ENCODE measurements at regions not wholly inside any gene's neighbourhood (a gene's known extent, or its start where the extent isn't known, plus 50 kb on each side); places are given as distances from the start of the nearest gene placed in this dataset.

- TF ChIP-seq CTCF (conservative IDR thresholded peaks at IDR 0.05; ENCODE audit: low read depth, low read length) = no peak
- no peaks in the 10 kb centered on the region for H3K36me3 ChIP-seq (ENCODE audit: insufficient read depth)
- no peak overlapping the region for H3K27ac ChIP-seq
- H2AFZ ChIP-seq (ENCODE audit: low read depth) = no peak overlapping the region
- H3K79me2 ChIP-seq (ENCODE audit: insufficient read depth, low read depth) = no peaks in the 10 kb centered on the region
- H3K4me2 ChIP-seq = no peak overlapping the region
- no peaks in the 10 kb centered on the region for H4K20me1 ChIP-seq (ENCODE audit: insufficient read depth)
- H3K4me3 ChIP-seq (IDR thresholded peaks at IDR 0.05; ENCODE audit: insufficient read depth, low read depth, low read length) = no peak overlapping the region
- no peaks in the 10 kb centered on the region for H3K4me1 ChIP-seq (ENCODE audit: low read depth, poor library complexity, severe bottlenecking)
- no peaks in the 10 kb centered on the region for H3K27me3 ChIP-seq (ENCODE audit: insufficient read depth, low read depth)
- H3K9ac ChIP-seq = no peak overlapping the region
Measured at GRCh38 chr6:21506126-21506525, 87.4 kb upstream of the SOX4 start.

- no peak for TF ChIP-seq CTCF (conservative IDR thresholded peaks at IDR 0.05; ENCODE audit: low read depth, low read length)
- no peak overlapping the region for H3K4me3 ChIP-seq (IDR thresholded peaks at IDR 0.05; ENCODE audit: insufficient read depth, low read depth, low read length)
- H3K4me2 ChIP-seq = no peak overlapping the region
- H3K36me3 ChIP-seq (ENCODE audit: insufficient read depth) = no peaks in the 10 kb centered on the region
- no peak overlapping the region for H3K27ac ChIP-seq
- H3K9ac ChIP-seq = no peak overlapping the region
- H3K4me1 ChIP-seq (ENCODE audit: low read depth, poor library complexity, severe bottlenecking) = no peaks in the 10 kb centered on the region
- H3K79me2 ChIP-seq (ENCODE audit: insufficient read depth, low read depth) = no peaks in the 10 kb centered on the region
- H2AFZ ChIP-seq (ENCODE audit: low read depth) = no peak overlapping the region
- H3K27me3 ChIP-seq (ENCODE audit: insufficient read depth, low read depth) = no peaks in the 10 kb centered on the region
- no peaks in the 10 kb centered on the region for H4K20me1 ChIP-seq (ENCODE audit: insufficient read depth)
Measured at GRCh38 chr6:21507811-21508210, 85.7 kb upstream of the SOX4 start.

GRCh38 chr6:21508753-21509152 is 84.8 kb upstream of the SOX4 start:
- no peak overlapping the region for H3K4me2 ChIP-seq
- no peaks in the 10 kb centered on the region for H3K36me3 ChIP-seq (ENCODE audit: insufficient read depth)
- no peak for TF ChIP-seq CTCF (conservative IDR thresholded peaks at IDR 0.05; ENCODE audit: low read depth, low read length)
- no peaks in the 10 kb centered on the region for H3K4me1 ChIP-seq (ENCODE audit: low read depth, poor library complexity, severe bottlenecking)
- no peaks in the 10 kb centered on the region for H3K79me2 ChIP-seq (ENCODE audit: insufficient read depth, low read depth)
- H3K4me3 ChIP-seq (IDR thresholded peaks at IDR 0.05; ENCODE audit: insufficient read depth, low read depth, low read length) = no peak overlapping the region
- no peak overlapping the region for H3K27ac ChIP-seq
- H3K9ac ChIP-seq = no peak overlapping the region
- no peaks in the 10 kb centered on the region for H4K20me1 ChIP-seq (ENCODE audit: insufficient read depth)
- no peaks in the 10 kb centered on the region for H3K27me3 ChIP-seq (ENCODE audit: insufficient read depth, low read depth)
- H2AFZ ChIP-seq (ENCODE audit: low read depth) = no peak overlapping the region

GRCh38 chr6:21511891-21512550 is 81.5 kb upstream of the SOX4 start:
- no peak for TF ChIP-seq CTCF (conservative IDR thresholded peaks at IDR 0.05; ENCODE audit: low read depth, low read length)
- Histone ChIP-seq H3K36me3 (ENCODE audit: insufficient read depth) (no peaks in the 10 kb centered on the region), H3K27ac (no peak overlapping the region), H4K20me1 (ENCODE audit: insufficient read depth) (no peaks in the 10 kb centered on the region), H3K9ac (no peak overlapping the region), H3K4me1 (ENCODE audit: low read depth, poor library complexity, severe bottlenecking) (no peaks in the 10 kb centered on the region), H3K27me3 (ENCODE audit: insufficient read depth, low read depth) (no peaks in the 10 kb centered on the region), H3K4me2 (no peak overlapping the region), H3K4me3 (IDR thresholded peaks at IDR 0.05; ENCODE audit: insufficient read depth, low read depth, low read length) (no peak overlapping the region), H2AFZ (ENCODE audit: low read depth) (no peak overlapping the region), H3K79me2 (ENCODE audit: insufficient read depth, low read depth) (no peaks in the 10 kb centered on the region)

Measured in KMS-11 (cell line).